NCI-H1105 treated with DMSO at 0.1 percent for 48 hours (cell line): ENCODE measurements at regions not wholly inside any gene's neighbourhood (a gene's known extent, or its start where the extent isn't known, plus 50 kb on each side); places are given as distances from the start of the nearest gene placed in this dataset.

ENCODE experiments used
- DNase-seq: peaks from one replicate; lab custom pipeline; 2025; lab: John Stamatoyannopoulos, UW

DNA sequence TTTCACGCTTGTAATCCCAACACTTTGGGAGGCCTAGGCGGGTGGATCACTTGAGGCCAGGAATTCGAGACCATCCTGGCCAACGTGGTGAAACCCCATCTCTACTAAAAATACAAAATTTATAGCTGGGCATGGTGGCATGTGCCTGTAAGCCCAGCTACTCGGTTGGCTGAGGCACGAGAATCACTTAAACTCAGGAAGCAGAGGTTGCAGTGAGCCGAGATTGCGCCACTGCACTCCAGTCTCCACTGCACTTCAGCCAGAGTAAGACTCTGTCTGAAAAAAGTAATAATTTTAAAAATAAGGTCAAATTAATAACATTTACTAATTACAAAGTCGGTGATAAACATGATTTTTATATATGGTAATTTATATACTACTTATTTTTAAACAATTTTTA lies 155.9 kb downstream of the AXIN2 start:
- DNase-seq: no peak

DNA sequence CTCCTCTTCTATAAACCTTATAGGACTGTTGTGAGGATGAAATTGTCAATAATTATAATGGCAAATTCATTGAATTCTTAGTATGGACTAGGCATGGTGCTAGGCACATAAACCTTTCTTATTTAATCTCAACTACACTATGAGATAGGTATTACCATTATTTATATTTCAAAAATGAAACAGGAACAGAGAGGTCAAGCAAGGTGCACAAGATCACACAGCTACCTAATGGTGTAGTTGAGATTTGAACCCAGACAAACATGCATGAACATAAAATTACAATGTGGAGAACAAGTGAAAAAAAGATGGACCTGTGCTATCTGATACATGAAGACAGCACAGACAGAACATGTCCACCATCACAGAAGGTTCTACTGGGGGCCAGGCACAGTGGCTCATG lies 156.7 kb downstream of the AXIN2 start:
- no peak for DNase-seq

DNA sequence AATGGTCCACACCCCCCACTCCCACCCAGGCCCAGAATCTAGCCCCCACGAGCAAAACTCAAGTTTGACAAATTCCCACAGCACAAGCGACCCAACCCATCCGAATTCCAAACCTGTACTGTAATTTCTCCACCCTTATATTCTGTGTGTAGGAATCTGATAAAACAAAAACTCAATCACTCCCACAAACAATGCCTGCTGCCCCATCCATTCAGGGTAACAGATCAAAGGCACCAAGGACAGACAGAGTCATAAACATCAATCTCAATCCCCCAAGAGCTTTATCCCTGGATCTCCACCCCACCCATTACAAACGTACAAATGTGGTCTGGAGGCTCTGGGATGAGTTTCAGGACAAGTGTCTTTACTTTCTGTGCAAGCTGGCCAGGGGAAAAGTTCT lies 157.8 kb downstream of the AXIN2 start:
- DNase-seq: no peak

DNA sequence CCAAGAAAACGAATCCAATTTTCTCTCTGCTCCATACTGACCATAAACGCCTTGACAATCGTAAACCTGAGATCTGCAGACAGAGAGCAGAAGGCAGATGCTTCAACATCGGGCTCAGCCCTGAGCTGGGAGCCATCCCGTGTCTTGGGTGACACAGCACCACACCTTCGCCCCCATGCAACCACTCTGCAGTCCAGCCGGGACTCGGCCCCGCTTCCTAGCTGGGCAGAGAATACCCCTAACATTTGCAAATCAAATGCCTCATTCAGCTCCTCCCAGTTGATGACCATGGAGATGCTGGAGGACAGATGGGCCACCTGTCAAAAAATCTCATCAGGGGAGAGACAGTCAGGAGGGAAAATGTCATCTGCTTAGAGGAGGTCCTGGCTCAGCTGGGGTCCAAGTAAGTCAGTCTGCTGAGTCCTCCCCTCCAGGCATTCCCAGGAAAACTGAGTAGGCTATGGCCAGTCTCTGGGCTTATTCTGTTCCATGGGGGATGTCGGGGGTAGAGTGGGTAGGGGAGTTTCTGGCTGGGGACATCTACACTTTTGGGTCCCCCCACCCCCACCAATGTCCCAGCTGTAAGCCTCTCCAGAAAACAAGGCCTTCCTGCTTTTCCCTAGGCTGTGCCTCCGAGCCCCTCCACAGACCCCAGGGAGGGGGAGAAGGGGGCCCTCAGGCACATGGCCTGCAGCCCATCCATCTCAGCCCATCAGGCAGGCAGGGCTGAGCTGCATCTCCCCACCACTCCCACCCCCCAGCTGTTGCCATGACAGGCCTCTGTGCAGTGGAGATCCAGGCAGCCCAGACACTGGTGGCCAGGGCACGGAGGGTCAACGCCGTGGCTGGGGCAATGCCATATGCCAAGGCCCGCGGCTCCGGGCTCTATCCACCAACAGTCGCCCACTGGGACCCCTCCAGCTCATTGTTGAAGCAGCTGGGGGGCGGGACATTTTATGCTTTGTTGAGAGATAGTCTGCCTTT lies 158.6 kb downstream of the AXIN2 start:
- DNase-seq: no peak

DNA sequence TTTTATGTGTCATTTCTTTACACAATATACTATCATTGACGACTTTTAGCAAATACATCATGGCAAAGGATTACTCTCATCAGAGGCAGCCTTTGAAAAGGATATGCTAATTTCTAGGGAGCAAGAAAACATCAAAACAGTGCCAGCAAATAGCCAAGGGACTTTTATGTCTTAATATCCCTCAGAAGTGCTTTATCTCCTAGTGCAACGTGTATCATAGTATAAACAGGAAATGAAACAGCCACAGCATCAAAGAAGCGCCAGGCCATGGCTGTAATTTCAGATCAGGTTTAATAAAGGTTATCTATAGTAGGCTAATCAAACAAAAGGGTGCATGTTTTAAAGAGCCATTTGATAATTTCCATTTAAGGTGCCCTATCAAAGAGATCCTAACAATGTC lies 159.9 kb downstream of the AXIN2 start:
- no peak for DNase-seq

DNA sequence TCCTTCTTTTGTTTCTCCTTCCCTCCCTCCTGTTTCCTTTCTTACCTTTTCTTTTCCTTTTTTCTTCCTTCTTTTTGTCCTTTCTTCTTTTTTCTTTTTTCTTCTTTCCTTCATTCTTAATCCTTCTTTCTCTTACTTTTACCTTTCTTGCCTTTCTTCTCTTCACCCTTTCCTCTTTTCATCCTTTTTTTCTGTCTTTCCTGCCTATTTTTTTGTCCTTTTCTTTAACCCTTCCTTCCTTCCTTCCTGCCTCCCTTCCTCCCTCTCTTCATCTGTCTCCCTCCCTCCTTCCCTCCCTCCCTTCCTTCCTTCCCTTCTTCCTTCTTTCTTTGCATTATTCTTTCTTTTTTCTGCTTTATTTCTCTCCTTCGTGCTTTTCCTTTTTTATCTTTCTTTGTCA lies 160.7 kb downstream of the AXIN2 start:
- no peak for DNase-seq

DNA sequence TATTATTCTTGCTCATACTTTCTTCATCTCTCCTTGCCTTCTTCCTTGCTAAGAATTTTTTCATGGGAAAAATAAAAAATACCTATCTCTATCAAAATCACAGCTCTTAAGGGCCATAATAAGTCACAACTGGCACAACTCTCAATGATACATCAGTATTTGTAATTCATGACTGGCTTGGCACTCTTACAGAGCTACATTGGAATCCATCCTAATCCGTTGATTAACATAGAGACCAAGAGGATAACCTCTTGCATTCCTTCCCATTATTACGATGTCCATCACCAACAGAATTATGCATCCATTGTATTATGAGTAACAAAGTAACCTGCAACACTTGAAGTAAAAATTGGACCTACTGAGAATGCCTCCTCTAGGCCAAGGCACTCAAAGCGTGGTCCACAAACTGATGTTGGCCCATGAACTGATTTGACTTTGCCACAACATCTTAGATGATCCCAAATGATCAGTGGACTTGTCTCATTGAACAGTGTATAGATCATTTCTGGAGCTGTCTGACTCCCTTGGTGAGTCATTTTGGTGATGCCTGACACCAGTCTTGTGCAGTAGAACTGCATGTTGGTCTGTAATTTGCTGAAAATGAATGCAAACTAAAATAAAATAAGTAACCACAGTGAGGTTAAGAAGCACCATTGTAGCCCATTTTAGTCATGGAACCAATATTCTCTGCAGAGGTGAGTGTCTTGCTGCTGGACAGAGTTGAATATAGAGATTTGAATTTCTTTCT lies 163.2 kb downstream of the AXIN2 start:
- DNase-seq: no peak

DNA sequence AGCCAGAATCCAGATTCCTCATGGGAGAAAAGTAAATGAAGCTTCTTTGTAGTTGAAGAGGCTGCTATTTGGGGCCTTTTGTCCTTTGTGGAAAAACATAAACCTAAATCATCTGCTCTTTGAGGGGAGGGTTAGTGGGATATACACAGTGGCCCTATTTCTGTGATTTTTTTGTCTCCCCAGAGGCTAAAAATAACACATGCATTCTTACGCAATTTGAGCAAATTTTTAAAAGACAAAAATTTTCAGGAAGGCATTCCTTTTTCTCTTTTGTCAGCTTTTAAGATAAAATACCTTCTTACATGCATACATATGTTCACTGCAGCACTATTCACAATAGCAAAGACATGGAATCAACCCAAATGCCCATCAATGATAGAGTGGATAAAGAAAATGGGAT lies 165.5 kb downstream of the AXIN2 start:
- no peak for DNase-seq

DNA sequence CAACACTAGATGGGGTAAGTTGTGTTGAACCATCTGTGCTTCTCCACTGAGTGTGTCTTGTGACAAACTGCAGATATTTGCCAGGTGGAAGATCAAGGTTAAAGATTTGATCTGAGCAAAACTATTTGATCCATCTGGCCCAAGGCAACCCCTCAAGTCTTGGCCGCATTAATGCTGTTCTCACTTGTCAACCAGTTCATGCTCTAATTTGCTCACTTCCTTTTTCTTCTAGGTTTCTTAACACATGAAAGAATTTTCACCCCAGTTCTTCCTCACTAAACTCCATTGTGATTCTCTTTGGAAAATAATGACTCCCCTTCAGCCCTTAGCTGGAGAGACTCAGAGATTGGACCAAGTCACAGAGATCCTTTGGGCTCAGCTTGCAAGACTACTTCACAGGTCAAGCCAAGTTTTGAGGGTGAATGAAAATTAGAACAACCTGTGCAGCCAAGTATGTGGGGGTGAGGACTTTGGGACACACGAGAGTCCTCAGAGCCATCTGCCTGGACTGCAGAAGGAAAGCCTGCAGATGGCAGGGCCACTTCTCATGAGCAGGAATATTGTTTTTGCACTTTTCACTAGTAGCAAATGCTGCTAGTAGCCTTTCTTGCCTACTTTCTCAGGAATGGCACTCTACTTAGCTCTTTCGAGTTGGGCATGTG lies 166.5 kb downstream of the AXIN2 start:
- DNase-seq: no peak

DNA sequence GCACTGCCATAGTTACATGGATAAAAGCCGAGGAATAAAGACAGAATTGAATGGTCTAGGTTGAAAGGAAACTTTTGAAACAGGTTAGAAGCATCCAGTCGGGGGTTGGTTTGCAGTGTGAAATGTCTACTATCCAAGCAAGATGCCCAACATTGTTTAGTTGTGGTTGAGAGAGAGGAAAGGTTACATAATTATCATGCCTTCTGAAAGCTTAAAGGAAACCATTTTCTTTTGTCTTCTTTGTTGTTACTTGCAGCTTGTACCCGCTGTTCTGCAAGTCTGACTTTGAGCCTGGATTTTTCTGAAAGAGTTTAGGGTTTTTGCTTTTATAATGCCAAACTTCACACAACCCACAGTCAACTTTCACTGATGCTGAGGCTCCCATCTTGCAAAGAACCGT lies 167.9 kb downstream of the AXIN2 start:
- DNase-seq: no peak

DNA sequence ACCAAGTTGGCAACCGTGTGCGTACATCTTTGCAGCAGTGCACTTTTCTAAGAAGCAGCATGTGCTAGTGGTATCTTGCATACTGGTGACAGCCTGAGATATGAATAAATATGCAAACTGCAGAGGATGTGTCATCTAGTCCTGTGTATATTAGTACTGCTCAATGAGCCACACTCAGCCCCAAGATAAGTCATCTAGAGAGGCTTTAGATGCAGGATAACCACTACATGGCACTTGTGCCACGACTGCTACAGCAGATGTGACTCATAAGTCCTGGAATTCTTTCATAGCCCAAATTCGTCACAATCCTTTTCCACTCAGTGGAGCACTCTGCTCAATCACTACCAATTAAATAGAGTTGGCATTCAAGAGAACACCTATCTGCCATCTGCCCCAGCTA lies 171.5 kb downstream of the AXIN2 start:
- no peak for DNase-seq

DNA sequence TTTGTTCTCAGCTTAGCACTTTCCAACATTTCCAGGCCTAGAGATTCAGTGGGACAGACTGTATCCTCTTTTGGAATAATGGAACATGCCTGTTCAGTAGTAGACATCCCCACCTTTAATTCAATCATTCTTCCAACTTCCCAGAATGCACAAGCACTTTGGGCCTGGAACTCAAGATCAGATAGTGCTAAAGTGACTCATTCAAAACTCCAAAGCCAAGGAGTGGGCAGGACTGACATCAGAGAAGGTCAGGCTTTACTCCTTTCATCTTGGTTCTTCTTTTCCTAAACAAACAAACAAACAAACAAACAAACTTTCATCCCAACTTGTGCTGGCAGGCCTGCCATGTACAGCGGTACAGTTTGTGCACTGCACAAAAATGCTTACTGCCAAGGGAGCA lies 172.0 kb downstream of the AXIN2 start:
- no peak for DNase-seq

DNA sequence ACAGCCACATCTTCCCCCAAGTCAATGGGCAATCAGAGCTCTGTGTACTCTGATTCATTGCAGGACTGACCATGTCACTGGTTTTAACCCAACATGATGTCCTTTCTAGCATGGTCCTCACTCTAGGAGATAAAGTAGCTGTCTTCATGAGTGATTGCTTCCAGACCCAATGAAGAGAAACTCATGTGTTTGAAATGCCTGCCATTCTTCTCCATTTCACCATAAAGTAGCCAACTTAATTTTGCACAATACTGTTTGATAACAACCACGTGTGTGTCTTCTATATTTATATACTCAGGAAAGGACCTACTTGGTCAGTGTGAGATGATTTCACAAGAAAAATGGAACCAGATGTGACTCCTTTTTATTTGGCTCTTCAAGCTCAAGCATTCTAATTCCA lies 172.5 kb downstream of the AXIN2 start:
- DNase-seq: no peak

DNA sequence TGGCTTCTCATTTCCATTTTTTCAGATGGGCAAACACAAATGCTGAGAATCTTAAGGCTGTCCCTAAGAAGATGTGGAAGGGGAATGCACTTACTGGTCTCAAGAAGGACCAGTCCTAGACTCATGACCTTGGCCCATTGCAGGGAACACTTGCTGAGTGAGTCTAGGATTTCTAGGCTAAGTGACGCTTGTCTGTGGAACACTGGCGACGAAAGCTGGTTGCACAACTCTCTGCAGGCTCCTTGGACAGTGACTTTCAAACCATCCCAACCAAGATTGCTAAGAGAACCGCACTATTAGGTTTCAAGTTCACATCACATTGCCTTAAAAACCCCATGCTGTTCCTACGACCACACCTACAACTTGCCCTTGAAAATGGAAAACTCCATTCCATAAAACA lies 174.1 kb downstream of the AXIN2 start:
- no peak for DNase-seq

DNA sequence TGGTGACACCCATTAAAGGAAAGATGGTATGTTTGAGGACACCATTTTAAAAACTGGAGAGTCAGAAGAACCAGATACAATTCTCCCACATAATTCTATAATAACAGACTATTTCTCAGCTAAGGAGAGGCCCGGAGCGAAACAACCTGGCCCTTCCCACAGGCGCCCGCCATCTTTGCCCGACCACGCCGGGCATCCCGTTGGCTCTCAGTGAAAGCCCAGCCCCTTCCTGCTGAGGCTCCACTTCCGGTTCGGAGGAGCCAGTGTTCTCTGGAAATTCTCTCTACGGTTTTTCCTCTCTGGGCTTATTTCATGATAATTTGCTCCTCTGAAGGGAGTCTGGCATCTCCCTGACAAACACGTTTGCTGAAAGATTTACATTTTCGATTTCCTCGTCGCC lies 175.7 kb downstream of the AXIN2 start:
- no peak for DNase-seq

DNA sequence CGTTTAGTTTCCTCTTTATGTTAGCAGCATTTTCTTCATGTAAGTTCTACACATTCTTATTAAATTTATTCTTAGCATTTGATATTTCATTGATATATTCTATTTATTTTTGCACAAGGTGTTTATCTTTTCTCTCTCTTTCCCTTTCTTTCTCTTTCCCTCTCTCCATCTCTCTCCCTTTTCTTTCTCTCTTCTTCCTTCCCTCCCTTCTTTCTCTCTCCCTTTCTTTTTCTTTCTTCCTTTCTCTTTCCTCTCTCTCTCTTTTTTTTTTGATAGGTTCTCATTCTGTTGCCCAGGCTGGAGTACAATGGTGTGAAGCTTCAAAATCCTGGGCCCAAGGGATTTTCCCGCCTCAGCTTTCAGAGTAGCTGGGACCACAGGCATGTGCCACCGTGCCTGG lies 176.4 kb downstream of the AXIN2 start:
- DNase-seq: no peak

DNA sequence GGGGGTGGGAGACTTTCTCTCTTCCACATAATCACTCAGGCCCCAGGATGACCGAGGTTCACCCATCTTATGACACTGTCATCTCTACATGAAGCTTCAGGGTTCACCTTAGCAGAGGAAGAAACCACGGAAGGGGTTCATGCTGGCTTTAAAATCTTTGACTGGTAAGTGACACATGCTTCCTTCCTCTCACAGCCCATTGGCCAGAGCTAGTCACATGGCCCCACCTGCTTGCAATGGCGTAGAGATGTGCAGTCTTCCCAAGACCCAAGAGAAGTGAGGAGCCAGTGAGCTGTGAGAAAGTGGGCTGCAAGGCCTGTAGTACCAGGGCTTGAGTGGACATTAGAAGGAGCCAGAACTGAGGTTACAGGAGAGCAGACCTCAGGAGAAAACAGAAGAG lies 180.3 kb downstream of the AXIN2 start:
- no peak for DNase-seq

DNA sequence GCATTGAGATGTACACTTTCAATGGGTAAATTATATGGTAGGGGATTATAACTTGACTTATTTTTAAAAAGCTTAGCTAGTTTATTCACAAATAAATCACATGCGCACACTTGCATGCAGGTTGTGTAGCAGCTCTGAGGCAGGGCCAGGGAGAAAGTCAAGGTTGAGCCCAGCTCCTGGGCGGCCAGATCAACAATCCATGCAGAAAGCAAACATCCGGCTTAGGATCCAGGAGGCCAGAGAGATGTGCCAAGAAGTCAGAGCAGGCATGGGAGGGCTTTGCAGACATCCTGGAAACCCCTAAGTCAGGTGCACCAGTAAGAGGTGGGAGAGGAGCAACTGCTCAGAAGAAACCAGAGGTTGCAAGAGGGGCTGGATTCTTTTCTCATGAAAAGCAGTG lies 186.5 kb downstream of the AXIN2 start:
- no peak for DNase-seq

DNA sequence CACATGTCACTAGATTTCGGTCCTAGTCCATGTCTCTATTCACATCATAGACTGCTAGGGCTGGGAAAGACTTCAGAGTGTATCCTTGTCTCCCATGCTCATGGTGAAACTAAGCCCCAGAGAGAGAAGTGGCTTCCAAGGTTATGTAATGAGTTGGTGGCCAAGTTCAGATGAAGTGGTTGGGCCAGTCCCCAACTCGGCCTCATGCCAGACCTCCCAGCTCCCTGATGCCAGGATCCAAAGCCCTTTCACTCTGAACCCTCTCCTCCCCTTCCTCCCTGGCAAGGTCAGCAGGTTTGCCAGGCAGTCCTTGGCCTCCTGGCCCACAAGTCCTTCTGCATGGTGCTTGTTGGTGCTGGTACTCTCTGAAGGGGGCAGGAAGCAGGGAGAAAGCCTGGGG lies 189.7 kb downstream of the AXIN2 start:
- DNase-seq: no peak

DNA sequence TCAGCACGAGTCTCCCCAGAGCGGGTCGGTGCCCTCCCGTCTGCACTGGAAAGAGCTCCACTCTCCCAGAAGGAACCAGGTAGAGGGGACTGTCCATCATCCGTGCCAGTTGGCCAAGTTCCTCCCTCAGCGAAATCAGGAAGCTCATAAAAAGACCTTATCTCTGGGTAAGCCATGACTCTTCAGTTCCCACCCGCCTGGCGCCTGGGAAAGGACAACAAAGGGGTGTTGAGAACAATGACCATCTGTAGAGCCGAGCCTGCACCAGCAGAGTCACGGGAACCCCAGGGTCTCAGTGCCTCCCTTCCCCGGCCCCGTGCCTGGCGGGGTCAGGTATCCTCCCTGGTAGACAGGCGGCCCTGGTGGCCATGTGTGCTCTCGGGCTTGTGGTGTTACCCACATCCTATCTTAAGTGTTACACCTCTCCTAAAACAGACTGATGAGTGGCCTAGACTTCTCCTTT lies 190.7 kb downstream of the AXIN2 start:
- DNase-seq: no peak

DNA sequence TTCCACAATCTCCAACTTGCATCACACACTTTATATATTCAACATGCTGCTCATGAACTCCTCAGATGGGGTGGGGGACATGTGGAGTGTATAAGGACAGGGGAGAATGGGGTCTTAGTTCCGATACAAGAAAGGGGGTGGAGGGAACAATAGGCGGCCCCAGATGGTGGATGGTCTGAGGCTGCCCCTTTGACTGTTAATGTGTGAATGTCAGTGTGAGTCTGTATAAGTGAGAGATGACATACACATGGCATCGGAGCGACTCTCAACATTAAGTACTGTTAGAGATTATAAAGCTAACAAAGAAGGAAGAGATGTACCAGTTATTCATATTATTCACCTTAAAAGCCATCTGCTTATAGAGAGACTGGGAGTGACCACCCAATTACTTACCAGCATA lies 193.1 kb downstream of the AXIN2 start:
- DNase-seq: no peak

DNA sequence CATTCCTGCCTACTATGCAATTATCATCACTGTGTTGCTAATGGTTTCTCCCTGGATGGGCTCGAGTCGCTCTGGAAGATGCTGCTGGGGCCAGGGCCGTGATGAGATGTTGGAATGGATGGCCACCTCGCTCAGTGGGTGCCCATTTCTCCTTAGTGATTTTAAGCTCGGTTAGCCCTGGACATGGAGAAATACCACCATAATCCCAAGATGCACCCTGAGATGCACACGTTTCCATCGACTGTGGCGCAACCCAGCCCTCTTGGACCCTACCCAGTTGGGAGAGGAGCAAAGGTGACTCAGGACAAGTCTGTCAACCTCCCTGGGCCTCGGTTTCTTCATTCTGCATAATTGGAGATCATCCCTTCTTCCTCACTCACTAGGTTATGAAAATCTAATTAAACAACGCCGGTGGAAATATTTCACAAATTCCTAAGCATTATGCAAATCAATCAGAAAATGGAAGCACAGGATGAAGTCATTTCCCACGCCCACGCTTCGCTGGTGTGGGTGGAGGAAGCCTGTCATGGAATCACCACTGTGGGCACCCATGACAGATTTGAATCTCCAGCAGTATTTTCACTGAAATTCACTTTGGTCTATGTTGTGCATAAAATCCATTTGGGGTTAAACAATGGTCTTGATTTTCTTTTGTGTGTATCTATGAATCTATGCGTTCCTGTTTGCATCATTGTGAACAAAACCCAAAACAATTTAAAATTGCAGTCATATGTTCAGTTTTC lies 195.2 kb downstream of the AXIN2 start:
- no peak for DNase-seq
